Stimulated activated CD8-positive, alpha-beta memory T cell treated with anti-CD3 and anti-CD28 coated beads, Interleukin-7, amount 100 ng/mL, for 1 hour (primary cell): ENCODE measurements at regions not wholly inside any gene's neighbourhood (a gene's known extent, or its start where the extent isn't known, plus 50 kb on each side); places are given as distances from the start of the nearest gene placed in this dataset.

ENCODE experiments used
- DNase-seq, 2 donors: peaks; one replicate each; pipeline ENCODE4 v3.0.0-alpha.2; 2020; ENCODE audit warnings: low read depth in 2 of 2

- DNase-seq: no peak
These were observed 134.2 kb upstream of the PWP1 start for GRCh38 chr12:107551434-107551833.

DNA sequence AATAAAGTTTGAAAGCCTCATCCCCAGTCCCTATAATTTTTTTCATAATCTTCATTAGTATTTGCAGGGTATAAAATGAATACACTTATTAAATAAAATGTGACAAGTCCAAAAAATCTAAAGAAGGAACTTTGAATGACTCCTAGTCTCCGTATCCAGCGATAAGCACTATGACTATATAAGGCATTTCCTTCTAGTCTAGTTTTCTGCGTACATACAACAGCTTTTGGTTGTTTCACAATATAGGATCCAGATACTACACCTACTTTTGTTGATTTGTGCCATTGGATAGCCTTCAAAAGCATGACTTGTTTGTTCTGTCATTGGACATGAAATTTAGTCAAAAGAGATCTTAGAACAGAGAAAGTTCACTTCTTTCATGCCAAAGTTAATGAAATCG is 133.3 kb upstream of the PWP1 start:
- no peak for DNase-seq

GRCh38 chr12:107553211-107553765 is 132.3 kb upstream of the PWP1 start:
- DNase-seq: no peak

DNA sequence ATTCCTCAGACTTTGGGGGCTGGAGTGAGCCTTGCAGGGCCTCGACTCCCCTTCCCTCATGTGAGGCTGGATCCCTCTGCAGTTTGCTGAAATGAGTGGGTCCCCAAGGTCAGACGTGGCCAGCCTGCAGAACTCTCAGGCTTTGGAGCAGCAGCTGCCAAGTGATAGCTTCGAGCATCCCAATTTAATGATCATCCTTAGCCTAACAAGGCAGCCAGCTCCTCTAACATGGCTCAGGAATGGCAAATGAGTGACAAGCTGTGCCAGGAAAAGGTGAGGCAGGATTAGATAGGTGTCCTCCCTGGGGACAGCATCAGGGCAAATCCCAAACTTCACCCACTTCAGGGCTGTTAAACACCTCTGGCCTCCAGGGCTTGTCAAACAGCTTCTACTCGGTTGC is 130.7 kb upstream of the PWP1 start:
- DNase-seq: no peak

GRCh38 chr12:107557026-107557425 is 128.6 kb upstream of the PWP1 start:
- DNase-seq: no peak

- DNase-seq: no peak
These were observed 128.0 kb upstream of the PWP1 start for GRCh38 chr12:107557589-107558100.

GRCh38 chr12:107558141-107558815 is 127.3 kb upstream of the PWP1 start:
- DNase-seq: no peak

GRCh38 chr12:107558816-107559382 is 126.7 kb upstream of the PWP1 start:
- no peak for DNase-seq

DNA sequence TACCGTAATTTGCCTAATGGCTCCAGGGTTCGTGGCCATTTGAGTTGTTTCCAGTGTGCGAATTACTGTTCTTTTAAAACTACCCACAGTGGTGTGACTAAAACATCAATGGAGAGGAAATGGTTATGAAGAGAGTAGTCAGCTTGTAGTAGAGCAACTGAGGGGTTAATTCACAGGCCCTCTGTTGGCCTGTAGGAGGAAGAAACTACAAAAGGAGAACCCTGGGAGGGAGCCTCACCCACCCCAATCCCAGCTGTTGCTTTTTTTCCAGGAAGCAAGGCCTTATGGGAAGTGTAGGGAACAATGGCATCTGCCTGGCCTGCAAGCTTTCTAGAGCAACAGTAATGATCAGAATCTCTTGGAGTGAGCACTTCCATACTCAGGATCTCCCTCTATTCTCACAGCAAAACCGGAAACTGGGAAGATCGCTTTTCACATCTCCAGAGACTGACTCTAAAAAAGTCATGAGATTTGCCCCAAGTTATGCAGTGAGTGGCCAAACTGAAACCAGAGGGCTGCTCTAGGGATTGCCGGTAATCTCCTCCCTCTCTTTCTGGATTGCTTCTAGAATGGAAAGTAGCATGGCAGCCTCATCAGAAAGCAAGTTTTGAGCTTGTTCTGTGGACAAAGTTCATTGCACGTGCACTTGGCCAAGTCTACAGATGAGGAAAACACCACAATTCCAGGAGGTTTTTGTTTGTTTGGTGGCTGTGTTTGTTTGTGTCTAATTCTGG is 125.3 kb upstream of the PWP1 start:
- DNase-seq: no peak

- no peak for DNase-seq
These were observed 124.7 kb upstream of the PWP1 start for GRCh38 chr12:107560899-107561285.

- no peak for DNase-seq
These were observed 120.7 kb upstream of the PWP1 start for GRCh38 chr12:107564946-107565345.

GRCh38 chr12:107565551-107565950 is 120.0 kb upstream of the PWP1 start:
- DNase-seq: no peak

DNA sequence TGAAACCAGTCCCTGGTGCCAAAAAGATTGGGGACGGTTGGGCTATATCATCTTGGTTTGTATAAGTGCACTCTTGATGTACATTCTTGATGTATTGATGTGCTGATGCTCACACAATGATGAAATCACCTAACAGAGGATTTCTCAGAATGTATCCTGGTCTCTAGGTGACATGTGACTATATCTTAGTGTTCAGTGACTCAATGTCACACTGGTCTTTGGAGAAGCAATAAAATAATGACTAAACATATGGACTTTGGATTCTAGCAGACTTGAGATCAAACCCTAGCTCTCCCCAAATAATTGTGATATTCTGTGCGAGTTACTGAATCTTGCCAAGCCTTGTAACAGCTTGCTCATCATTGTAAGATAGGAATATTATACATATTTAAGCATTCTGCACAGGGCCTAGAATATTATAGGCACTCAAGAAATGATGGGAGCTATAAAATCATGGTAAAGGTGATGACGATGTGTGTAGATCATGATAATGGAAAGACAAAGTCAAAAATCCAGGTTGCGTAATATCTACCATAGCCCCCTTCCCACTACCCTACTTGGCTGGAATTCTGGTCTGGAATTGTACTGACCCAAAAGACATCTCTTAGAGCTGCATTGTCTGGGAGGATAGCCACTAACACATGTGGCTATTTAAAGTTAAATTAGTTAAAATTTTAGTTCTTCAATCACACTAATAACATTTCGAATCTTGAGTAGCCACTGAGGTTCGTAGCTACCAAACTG is 117.6 kb upstream of the PWP1 start:
- no peak for DNase-seq

DNA sequence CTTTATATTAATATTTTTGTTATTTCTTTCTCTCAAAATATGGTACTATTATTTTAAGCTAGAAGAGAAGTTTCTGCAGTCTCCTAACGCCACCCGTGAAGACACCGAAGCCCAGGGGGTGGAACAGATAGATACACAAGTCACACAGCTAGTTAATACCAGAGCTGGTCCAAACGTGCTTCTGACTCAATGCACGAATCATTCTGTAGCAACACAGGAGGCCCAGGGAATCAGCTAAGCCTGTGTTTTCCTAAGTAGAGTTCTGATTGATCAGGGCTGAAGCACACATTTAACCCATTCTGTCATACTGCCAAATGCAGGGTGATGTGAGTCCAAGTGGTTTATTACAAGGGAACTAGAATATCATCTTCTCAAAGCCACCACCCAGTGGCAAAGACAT is 116.9 kb upstream of the PWP1 start:
- no peak for DNase-seq

GRCh38 chr12:107570721-107571120 is 114.9 kb upstream of the PWP1 start:
- DNase-seq: no peak

GRCh38 chr12:107571492-107571891 is 114.1 kb upstream of the PWP1 start:
- no peak for DNase-seq

DNA sequence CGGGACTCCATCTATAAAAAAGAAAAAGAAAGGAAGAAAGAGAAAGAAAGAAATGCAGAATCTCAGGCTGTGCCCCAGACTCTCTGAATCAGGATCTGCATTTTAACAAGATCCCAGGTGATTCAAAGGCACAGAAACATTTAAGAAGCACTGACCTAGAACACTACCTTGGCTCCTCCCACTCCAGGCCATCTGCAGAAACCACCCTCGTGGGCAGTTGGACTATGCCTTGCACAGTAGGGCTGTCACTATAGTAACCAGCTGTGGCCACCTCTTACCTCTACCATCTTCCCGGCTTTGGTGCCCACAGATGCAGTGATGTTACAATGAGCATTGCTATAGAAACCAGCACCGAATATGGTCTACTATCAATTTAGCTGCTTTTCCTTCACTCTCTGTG is 110.9 kb upstream of the PWP1 start:
- no peak for DNase-seq

GRCh38 chr12:107580750-107581618 is 104.6 kb upstream of the PWP1 start:
- no peak for DNase-seq

- DNase-seq: no peak
These were observed 104.0 kb upstream of the PWP1 start for GRCh38 chr12:107581619-107582015.

- no peak for DNase-seq
These were observed 102.0 kb upstream of the PWP1 start for GRCh38 chr12:107583551-107583950.

- DNase-seq: no peak
These were observed 101.0 kb upstream of the PWP1 start for GRCh38 chr12:107584563-107584962.
